HCT116 (cell line): ENCODE measurements at regions not wholly inside any gene's neighbourhood (a gene's known extent, or its start where the extent isn't known, plus 50 kb on each side); places are given as distances from the start of the nearest gene placed in this dataset.
A peak's percentile ranks its signal among the peaks of the same experiment; 100 is the strongest.

Source experiments
- ATAC-seq: fragments of 200-7000 bp; cut with Tn5 transposase; 2 replicates; pipeline ENCODE4 v1.9.1; 2020; ENCODE audit warnings: mild to moderate bottlenecking, moderate library complexity
- BruUV-seq: library from RNA; stranded (reverse); fragments of 400-500 nt; replicated peaks from 2 replicates; lab custom pipeline; 2021; lab: Mats Ljungman, UMichigan
- CTCF ChIA-PET: fragments of 300-600 bp; sonication (Branson Sonifier 250); formaldehyde crosslinking; loops from one replicate; lab custom pipeline; 2021; ENCODE audit warnings: antibody characterized with exemption; lab: Charles Lee
- POLR2A ChIA-PET: fragments of 300-600, 350-600 bp; sonication (Branson Sonifier 250); formaldehyde crosslinking; loops from one replicate; lab custom pipeline; 2021; ENCODE audit warnings: antibody characterized with exemption; lab: Charles Lee
- RAD21 ChIA-PET, 2 experiments: fragments of 300-600 bp; sonication (Branson Sonifier 250); formaldehyde crosslinking; loops; one replicate each; lab custom pipeline; 2023; ENCODE audit warnings: low total read pairs in 2 of 2; ENCODE audit not compliant: uncharacterized antibody in 2 of 2, unreplicated experiment in 2 of 2, low non-redundant PET in 1 of 2; lab: Charles Lee
- DNase-seq: peaks from one replicate; pipeline ENCODE4 v3.0.0-alpha.2; 2010; ENCODE audit warnings: low read depth, low spot score
- H2AFZ ChIP-seq: fragments of 200-600 bp; shearing (Covaris generic), sonication (generic); 2 replicates; pipeline ENCODE4 v1.6.1; 2017; ENCODE audit warnings: low read depth, mixed run types, mixed read lengths, antibody characterized with exemption, low read length; ENCODE audit not compliant: poor library complexity, severe bottlenecking
- H3K27ac ChIP-seq: 2 replicates; pipeline ENCODE4 v1.5.1; 2012; ENCODE audit warnings: low read depth, low read length
- H3K27me3 ChIP-seq: fragments of 200-600 bp; sonication (generic); 2 replicates; pipeline ENCODE4 v1.6.1; 2016; ENCODE audit warnings: mixed run types, low read length, mixed read lengths; ENCODE audit not compliant: insufficient read depth
- H3K36me3 ChIP-seq, 2 experiments: fragments of 200-500 bp in 1 of 2; fragments of 200-600 bp in 1 of 2; sonication (Bioruptor generic) in 1 of 2; sonication (generic) in 1 of 2; 2 replicates each; pipeline versions ENCODE4 v1.5.1 to v1.6.1; 2014 to 2016; ENCODE audit warnings: low read length in 2 of 2, inconsistent platforms in 1 of 2, mixed read lengths in 1 of 2, mixed run types in 1 of 2; ENCODE audit not compliant: insufficient read depth in 2 of 2, control insufficient read depth in 1 of 2
- H3K4me1 ChIP-seq, 2 experiments: fragments of 200-600 bp in 1 of 2; sonication (generic) in 1 of 2; 2 replicates each; pipeline versions ENCODE4 v1.5.1 to v1.6.1; 2012 to 2017; ENCODE audit warnings: low read length in 2 of 2, inconsistent platforms in 1 of 2, mild to moderate bottlenecking in 1 of 2, mixed read lengths in 1 of 2, mixed run types in 1 of 2, moderate library complexity in 1 of 2; ENCODE audit not compliant: insufficient read depth in 2 of 2, control insufficient read depth in 1 of 2
- H3K4me2 ChIP-seq: fragments of 200-600 bp; sonication (generic); 2 replicates; pipeline ENCODE4 v1.6.1; 2017; ENCODE audit warnings: mixed run types, low read length, mixed read lengths
- H3K4me3 ChIP-seq, 2 experiments: fragments of 200-600 bp in 1 of 2; sonication (generic) in 1 of 2; replicated peaks in 1 of 2; 2 replicates each; pipeline ENCODE4 v1.5.1; 2011 to 2016; ENCODE audit warnings: low read length in 2 of 2, control low read depth in 1 of 2, low read depth in 1 of 2, mild to moderate bottlenecking in 1 of 2, mixed read lengths in 1 of 2, mixed run types in 1 of 2
- H3K79me2 ChIP-seq: fragments of 200-600 bp; sonication (generic); 2 replicates; pipeline ENCODE4 v1.6.1; 2017; ENCODE audit warnings: mild to moderate bottlenecking, mixed run types, low read length, moderate library complexity, mixed read lengths; ENCODE audit not compliant: insufficient read depth
- H3K9ac ChIP-seq: fragments of 200-600 bp; sonication (generic); 2 replicates; pipeline ENCODE4 v1.6.1; 2016; ENCODE audit warnings: low read length, mixed read lengths
- H3K9me2 ChIP-seq: fragments of 200-600 bp; sonication (generic), shearing (Covaris generic); 2 replicates; pipeline ENCODE4 v1.6.1; 2017; ENCODE audit warnings: mixed run types, mild to moderate bottlenecking, moderate library complexity; ENCODE audit not compliant: insufficient read depth
- H3K9me3 ChIP-seq, 2 experiments: fragments of 200-500 bp in 1 of 2; fragments of 200-600 bp in 1 of 2; sonication (Bioruptor generic) in 1 of 2; sonication (generic) in 1 of 2; 2 replicates each; pipeline ENCODE4 v1.6.1; 2014 to 2017; ENCODE audit warnings: low read length in 2 of 2, mixed read lengths in 2 of 2, inconsistent platforms in 1 of 2, low read depth in 1 of 2, mild to moderate bottlenecking in 1 of 2, mixed run types in 1 of 2, moderate library complexity in 1 of 2; ENCODE audit not compliant: control insufficient read depth in 1 of 2, insufficient read depth in 1 of 2
- H4K20me1 ChIP-seq: fragments of 200-600 bp; sonication (generic), shearing (Covaris generic); 2 replicates; pipeline ENCODE4 v1.6.1; 2017; ENCODE audit warnings: mixed run types, mild to moderate bottlenecking, moderate library complexity; ENCODE audit not compliant: insufficient read depth
- CEBPB ChIP-seq: IDR thresholded peaks from 2 replicates; pipeline ENCODE4 v1.6.1; 2012; ENCODE audit warnings: low read depth
- CTCF ChIP-seq, 3 experiments: fragments of 200-600 bp in 1 of 3; sonication (generic) in 1 of 3; IDR thresholded peaks in 2 of 3; conservative IDR thresholded peaks in 1 of 3; 2 replicates each; pipeline ENCODE4 v1.5.1; 2012 to 2017; ENCODE audit warnings: low read depth in 2 of 3, low read length in 2 of 3, antibody characterized with exemption in 1 of 3, borderline replicate concordance in 1 of 3, control low read depth in 1 of 3, mild to moderate bottlenecking in 1 of 3, mixed read lengths in 1 of 3, mixed run types in 1 of 3, moderate library complexity in 1 of 3; ENCODE audit not compliant: insufficient read depth in 1 of 3
- EGR1 ChIP-seq: IDR thresholded peaks from 2 replicates; pipeline ENCODE4 v1.6.1; 2012; ENCODE audit warnings: low read depth
- EZH2 ChIP-seq: fragments of 200-600 bp; sonication (generic); IDR thresholded peaks from 2 replicates; pipeline ENCODE4 v1.6.1; 2017; ENCODE audit warnings: antibody characterized with exemption, mixed run types
- JUND ChIP-seq: IDR thresholded peaks from 2 replicates; pipeline ENCODE4 v1.6.1; 2012
- POLR2A ChIP-seq: IDR thresholded peaks from 2 replicates; pipeline ENCODE4 v1.7.0; 2011; ENCODE audit warnings: borderline replicate concordance; ENCODE audit not compliant: insufficient read depth, insufficient read length; ENCODE audit errors: extremely low read depth
- POLR2AphosphoS5 ChIP-seq: IDR thresholded peaks from 2 replicates; pipeline ENCODE4 v1.6.1; 2011; ENCODE audit warnings: mild to moderate bottlenecking, low read depth, low read length, moderate library complexity
- RAD21 ChIP-seq: IDR thresholded peaks from 2 replicates; pipeline ENCODE4 v1.6.1; 2012; ENCODE audit warnings: low read depth, mild to moderate bottlenecking
- SIN3A ChIP-seq: IDR thresholded peaks from 2 replicates; pipeline ENCODE4 v1.6.1; 2012; ENCODE audit warnings: low read depth
- TCF7L2 ChIP-seq: IDR thresholded peaks from 2 replicates; pipeline ENCODE4 v1.7.0; 2011; ENCODE audit warnings: borderline replicate concordance, inconsistent platforms; ENCODE audit not compliant: insufficient read depth, insufficient read length; ENCODE audit errors: extremely low read depth
- YY1 ChIP-seq: IDR thresholded peaks from 2 replicates; pipeline ENCODE4 v1.6.1; 2011; ENCODE audit warnings: low read length, low read depth, moderate library complexity, mild to moderate bottlenecking; ENCODE audit not compliant: insufficient replicate concordance; ENCODE audit errors: extremely low read depth
- intact Hi-C: fragments of 100-400 bp; cut with micrococcal nuclease; formaldehyde crosslinking; loops from 2 replicates; pipeline ENCODE4 v1.10.0; 2022

GRCh38 chr2:56464066-56464465 lies 280.3 kb downstream of the CCDC85A start:
- H3K36me3 ChIP-seq: no peaks in the 10 kb centered on the region
- no peak overlapping the region for H3K9ac ChIP-seq
- ChIA-PET POLR2A (no interaction called here), RAD21 (no interaction called here)
- no peaks in the 10 kb centered on the region for H3K9me3 ChIP-seq
- H3K9me2 ChIP-seq: no peaks in the 10 kb centered on the region
- no peaks in the 10 kb centered on the region for H3K27me3 ChIP-seq
- H3K27ac ChIP-seq: no peak overlapping the region
- no peak overlapping the region for H2AFZ ChIP-seq
- TF ChIP-seq CTCF (IDR thresholded peaks at IDR 0.05 in 2 of 3, conservative IDR thresholded peaks at IDR 0.05 in 1 of 3; ENCODE audit: borderline replicate concordance in 1 of 3, insufficient read depth in 1 of 3, low read depth in 2 of 3, low read length in 2 of 3) (no peak), POLR2A (no peak), YY1 (no peak), CEBPB (no peak), TCF7L2 (no peak), EGR1 (no peak), SIN3A (no peak), JUND (no peak)
- TF ChIP-seq, all 23 proteins: peak for 0
- no peak overlapping the region for H3K4me2 ChIP-seq
- DNase-seq (no peak), ATAC-seq (no peak)
- no peaks in the 10 kb centered on the region for H3K4me1 ChIP-seq
- no TSS peak for BruUV-seq
- intact Hi-C loops: no loop called here
- CTCF ChIA-PET: no interaction called here
- no peak overlapping the region for H3K4me3 ChIP-seq
- no peaks in the 10 kb centered on the region for H3K79me2 ChIP-seq
- no peaks in the 10 kb centered on the region for H4K20me1 ChIP-seq

DNA sequence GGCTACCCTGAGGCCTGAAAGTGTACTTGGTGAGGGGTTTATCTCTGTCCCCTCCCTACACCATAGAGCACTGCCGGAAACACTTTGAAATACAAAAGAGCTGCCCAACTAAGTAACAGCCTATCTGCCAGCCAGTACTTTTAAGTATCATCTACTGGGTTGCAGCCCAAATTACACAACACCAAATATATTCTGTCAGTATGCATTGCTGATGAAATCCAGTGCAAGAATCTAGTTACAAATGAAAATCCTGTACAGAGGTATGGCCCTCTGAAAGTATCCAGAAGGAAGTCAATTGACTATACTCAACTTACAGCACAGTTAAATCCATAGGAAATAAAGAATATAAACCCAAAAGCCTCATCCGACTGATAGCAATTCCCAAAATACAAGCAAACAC lies 280.8 kb downstream of the CCDC85A start:
- Histone ChIP-seq H3K9me2 (no peaks in the 10 kb centered on the region), H3K36me3 (no peaks in the 10 kb centered on the region), H3K4me2 (no peak overlapping the region), H3K27ac (no peak overlapping the region)
- TF ChIP-seq RAD21 (no peak), CEBPB (peak; percentile 64), EZH2 (no peak), POLR2AphosphoS5 (no peak)
- TF ChIP-seq, all 23 proteins: peak for 1
- CTCF ChIA-PET: no interaction called here
- BruUV-seq: no TSS peak
- POLR2A ChIA-PET: no interaction called here
- Histone ChIP-seq H3K4me3 (no peak overlapping the region), H4K20me1 (no peaks in the 10 kb centered on the region), H3K9me3 (no peaks in the 10 kb centered on the region), H3K4me1 (no peaks in the 10 kb centered on the region), H3K27me3 (no peaks in the 10 kb centered on the region), H3K9ac (no peak overlapping the region), H2AFZ (no peak overlapping the region), H3K79me2 (no peaks in the 10 kb centered on the region)
- intact Hi-C loops: no loop called here
- ATAC-seq (no peak), DNase-seq (no peak)
- RAD21 ChIA-PET: no interaction called here
